HL-60 (cell line): ENCODE measurements at regions not wholly inside any gene's neighbourhood (a gene's known extent, or its start where the extent isn't known, plus 50 kb on each side); places are given as distances from the start of the nearest gene placed in this dataset.
"Not testable (repeated sequence)": the region's sequence is repeated elsewhere in the genome, so short reads cannot be mapped to it uniquely, and the experiment has no call there.

Experiments used
- DNase-seq, 2 experiments: peaks; one replicate each; pipeline ENCODE4 v3.0.0-alpha.2; 2010 to 2020; ENCODE audit warnings: low read depth in 1 of 2, low spot score in 1 of 2
- H3K27ac ChIP-seq: fragments of 250-450 bp; sonication (Bioruptor Pico); replicated peaks from 2 replicates; pipeline ENCODE4 v1.5.1; 2020; ENCODE audit warnings: mild to moderate bottlenecking, moderate library complexity
- H3K27me3 ChIP-seq: fragments of 250-450 bp; sonication (Bioruptor Pico); 2 replicates; pipeline ENCODE4 v1.5.1; 2021; ENCODE audit warnings: mild to moderate bottlenecking, moderate library complexity; ENCODE audit not compliant: insufficient read depth, poor library complexity, severe bottlenecking
- H3K4me3 ChIP-seq: replicated peaks from 2 replicates; pipeline ENCODE4 v1.5.1; 2011; ENCODE audit warnings: mild to moderate bottlenecking, control low read depth, low read length; ENCODE audit not compliant: insufficient read depth
- CTCF ChIP-seq: IDR thresholded peaks from one replicate; pipeline ENCODE4 v1.5.1; 2011; ENCODE audit warnings: low read length, control low read depth, inconsistent platforms; ENCODE audit not compliant: insufficient read depth
- GABPA ChIP-seq: IDR thresholded peaks from 2 replicates; pipeline ENCODE4 v1.6.1; 2012; ENCODE audit warnings: low read depth
- POLR2AphosphoS5 ChIP-seq: IDR thresholded peaks from 2 replicates; pipeline ENCODE4 v1.6.1; 2012; ENCODE audit warnings: low read depth
- REST ChIP-seq: IDR thresholded peaks from 2 replicates; pipeline ENCODE4 v1.6.1; 2012; ENCODE audit warnings: low read depth; ENCODE audit not compliant: insufficient replicate concordance
- SPI1 ChIP-seq: IDR thresholded peaks from 2 replicates; pipeline ENCODE4 v1.6.1; 2012; ENCODE audit warnings: low read depth, mild to moderate bottlenecking, borderline replicate concordance

GRCh38 chr5:38692781-38693527 lies 136.5 kb upstream of the LIFR start:
- no peak overlapping the region for H3K4me3 ChIP-seq
- peaks cover 2% of the 10 kb centered on the region for H3K27me3 ChIP-seq
- TF ChIP-seq CTCF (no peak), POLR2AphosphoS5 (no peak), REST (no peak), GABPA (no peak), SPI1 (no peak)
- no peak for DNase-seq
- H3K27ac ChIP-seq = no peak overlapping the region

GRCh38 chr5:38695021-38695958 lies 138.8 kb upstream of the LIFR start:
- Histone ChIP-seq H3K27me3 (peaks cover 2% of the 10 kb centered on the region), H3K4me3 (no peak overlapping the region), H3K27ac (no peak overlapping the region)
- DNase-seq = no peak
- no peak for TF ChIP-seq POLR2AphosphoS5
- no peak for TF ChIP-seq REST
- no peak for TF ChIP-seq GABPA
- no peak for TF ChIP-seq CTCF
- no peak for TF ChIP-seq SPI1

GRCh38 chr5:38697013-38697412 lies 140.6 kb upstream of the LIFR start:
- H3K4me3 ChIP-seq = no peak overlapping the region
- DNase-seq = no peak
- no peak overlapping the region for H3K27ac ChIP-seq
- H3K27me3 ChIP-seq = peaks cover 2% of the 10 kb centered on the region
- no peak for TF ChIP-seq SPI1
- TF ChIP-seq REST = no peak
- TF ChIP-seq POLR2AphosphoS5 = no peak
- TF ChIP-seq GABPA = no peak
- no peak for TF ChIP-seq CTCF

GRCh38 chr5:38705529-38705928 lies 140.3 kb upstream of the OSMR start:
- not testable (repeated sequence) for H3K27me3 ChIP-seq, H3K27ac ChIP-seq, DNase-seq, H3K4me3 ChIP-seq
